Thoracic aorta (tissue), 2 donors: ENCODE measurements at regions not wholly inside any gene's neighbourhood (a gene's known extent, or its start where the extent isn't known, plus 50 kb on each side); places are given as distances from the start of the nearest gene placed in this dataset.

Experiments
- ATAC-seq: fragments of 150-250 bp; one replicate; pipeline ENCODE4 v1.8.0; 2017; ENCODE audit warnings: low read depth; ENCODE audit not compliant: insufficient number of reproducible peaks, low FRiP score
- DNase-seq: peaks from one replicate; pipeline ENCODE4 v3.0.0-alpha.2; 2020; ENCODE audit warnings: low spot score
- H3K27ac ChIP-seq, 2 donors: fragments of 200-600 bp; sonication (generic); 1 replicate in 1 of 2; 2 replicates in 1 of 2; pipeline ENCODE4 v1.5.1; 2016; ENCODE audit warnings: mild to moderate bottlenecking in 2 of 2, moderate library complexity in 2 of 2
- H3K27me3 ChIP-seq: fragments of 200-600 bp; sonication (generic); replicated peaks from 2 replicates; pipeline ENCODE4 v1.6.0; 2016; ENCODE audit warnings: mild to moderate bottlenecking; ENCODE audit not compliant: insufficient read depth
- H3K36me3 ChIP-seq: fragments of 200-600 bp; sonication (generic); one replicate; pipeline ENCODE4 v1.5.1; 2016
- H3K4me1 ChIP-seq, 2 donors: fragments of 200-600 bp; sonication (generic); 1 replicate in 1 of 2; 2 replicates in 1 of 2; pipeline versions ENCODE4 v1.5.1 to v1.6.0; 2016; ENCODE audit warnings: low read depth in 2 of 2, mild to moderate bottlenecking in 1 of 2; ENCODE audit not compliant: control insufficient read depth in 1 of 2
- H3K4me3 ChIP-seq: fragments of 200-600 bp; sonication (generic); 2 replicates; pipeline ENCODE4 v1.5.1; 2016; ENCODE audit warnings: mild to moderate bottlenecking
- H3K9me3 ChIP-seq: fragments of 200-600 bp; sonication (generic); 2 replicates; pipeline ENCODE4 v1.5.1; 2016
- CTCF ChIP-seq: fragments of 200-600 bp; sonication (generic); IDR thresholded peaks from one replicate; pipeline ENCODE4 v1.5.1; 2019; ENCODE audit warnings: antibody characterized with exemption

- no peak for TF ChIP-seq CTCF
- ATAC-seq (no peak), DNase-seq (no peak)
- Histone ChIP-seq H3K27ac (no peak overlapping the region), H3K4me1 (no peaks in the 10 kb centered on the region), H3K36me3 (no peaks in the 10 kb centered on the region), H3K4me3 (no peak overlapping the region), H3K9me3 (no peaks in the 10 kb centered on the region), H3K27me3 (no peaks in the 10 kb centered on the region)
Observed at GRCh38 chrX:69031971-69032391, 133.3 kb downstream of the PJA1 start.

- no peaks in the 10 kb centered on the region for H3K27me3 ChIP-seq
- no peaks in the 10 kb centered on the region for H3K36me3 ChIP-seq
- no peak overlapping the region for H3K4me3 ChIP-seq
- no peak overlapping the region for H3K27ac ChIP-seq
- H3K9me3 ChIP-seq, result no peaks in the 10 kb centered on the region
- TF ChIP-seq CTCF, result no peak
- no peak for DNase-seq
- H3K4me1 ChIP-seq, result no peaks in the 10 kb centered on the region
- ATAC-seq, result no peak
Observed at GRCh38 chrX:69031181-69031580, 134.1 kb downstream of the PJA1 start.

- ATAC-seq (no peak), DNase-seq (no peak)
- H3K36me3 ChIP-seq, result no peaks in the 10 kb centered on the region
- H3K9me3 ChIP-seq, result no peaks in the 10 kb centered on the region
- no peak for TF ChIP-seq CTCF
- peaks cover 0 to under 1% of the 10 kb centered on the region in 2 donors for H3K4me1 ChIP-seq
- H3K27ac ChIP-seq, result no peak overlapping the region
- H3K27me3 ChIP-seq, result no peaks in the 10 kb centered on the region
- H3K4me3 ChIP-seq, result no peak overlapping the region
Observed at GRCh38 chrX:69029771-69030170, 135.5 kb downstream of the PJA1 start.

- TF ChIP-seq CTCF, result no peak
- Histone ChIP-seq H3K27ac (no peak overlapping the region), H3K36me3 (no peaks in the 10 kb centered on the region), H3K9me3 (no peaks in the 10 kb centered on the region), H3K4me3 (no peak overlapping the region), H3K27me3 (no peaks in the 10 kb centered on the region), H3K4me1 (peaks cover 0 to 7% of the 10 kb centered on the region in 2 donors)
- DNase-seq (no peak), ATAC-seq (no peak)
Observed at GRCh38 chrX:69028761-69029120, 136.5 kb downstream of the PJA1 start.

GRCh38 chrX:69028006-69028760 is 137.1 kb downstream of the PJA1 start:
- no peak for DNase-seq
- H3K4me3 ChIP-seq, result no peak overlapping the region
- peaks cover 0 to 7% of the 10 kb centered on the region in 2 donors for H3K4me1 ChIP-seq
- H3K27ac ChIP-seq, result no peak overlapping the region
- H3K36me3 ChIP-seq, result no peaks in the 10 kb centered on the region
- no peaks in the 10 kb centered on the region for H3K27me3 ChIP-seq
- no peak for ATAC-seq
- H3K9me3 ChIP-seq, result no peaks in the 10 kb centered on the region
- no peak for TF ChIP-seq CTCF
